Astrocyte of the spinal cord (primary cell): ENCODE measurements at regions not wholly inside any gene's neighbourhood (a gene's known extent, or its start where the extent isn't known, plus 50 kb on each side); places are given as distances from the start of the nearest gene placed in this dataset.

Experiments used
- DNase-seq: peaks from one replicate; pipeline ENCODE4 v3.0.0; 2011; ENCODE audit warnings: low read depth, low spot score
- H3K4me3 ChIP-seq: 2 replicates; pipeline ENCODE4 v1.5.1; 2011; ENCODE audit warnings: low read depth, mild to moderate bottlenecking, low read length, moderate library complexity
- CTCF ChIP-seq: IDR thresholded peaks from 2 replicates; pipeline ENCODE4 v1.5.1; 2012; ENCODE audit warnings: low read depth, mild to moderate bottlenecking, low read length, inconsistent platforms
- in situ Hi-C: cut with HindIII; loops from 2 replicates; pipeline ENCODE4 v1.10.0; 2017; ENCODE audit warnings: low sequenced_read_pairs

- DNase-seq: no peak
- in situ Hi-C loops: no loop called here
- TF ChIP-seq CTCF: no peak
- H3K4me3 ChIP-seq: no peak overlapping the region
These were observed 298.4 kb upstream of the MGMT start for GRCh38 chr10:129168660-129169059.

- in situ Hi-C loops: no loop called here
- no peak for TF ChIP-seq CTCF
- no peak for DNase-seq
These were observed 297.9 kb upstream of the MGMT start for GRCh38 chr10:129169115-129169514.

GRCh38 chr10:129170812-129171211, 296.2 kb upstream of the MGMT start:
- no peak overlapping the region for H3K4me3 ChIP-seq
- in situ Hi-C loops: no loop called here
- no peak for DNase-seq
- TF ChIP-seq CTCF: no peak

More at GRCh38 chr10:129169115-129169514, 297.9 kb upstream of the MGMT start:
- H3K4me3 ChIP-seq: no peak overlapping the region

GRCh38 chr10:129171812-129172211, 295.2 kb upstream of the MGMT start:
- no peak for DNase-seq
- H3K4me3 ChIP-seq: no peak overlapping the region
- no peak for TF ChIP-seq CTCF
- in situ Hi-C loops: no loop called here

GRCh38 chr10:129174232-129175014, 292.6 kb upstream of the MGMT start:
- TF ChIP-seq CTCF: no peak
- no peak for DNase-seq
- in situ Hi-C loops: no loop called here
- no peak overlapping the region for H3K4me3 ChIP-seq

GRCh38 chr10:129179245-129179971, 287.6 kb upstream of the MGMT start:
- TF ChIP-seq CTCF: no peak
- in situ Hi-C loops: no loop called here
- H3K4me3 ChIP-seq: no peak overlapping the region
- no peak for DNase-seq
